Right renal cortex interstitium (tissue), 3 donors: ENCODE measurements at regions not wholly inside any gene's neighbourhood (a gene's known extent, or its start where the extent isn't known, plus 50 kb on each side); places are given as distances from the start of the nearest gene placed in this dataset.

ENCODE experiments used
- DNase-seq, 3 donors: peaks; one replicate each; pipeline ENCODE4 v3.0.0-alpha.2; 2013; ENCODE audit warnings: low read depth in 3 of 3, low spot score in 2 of 3

DNA sequence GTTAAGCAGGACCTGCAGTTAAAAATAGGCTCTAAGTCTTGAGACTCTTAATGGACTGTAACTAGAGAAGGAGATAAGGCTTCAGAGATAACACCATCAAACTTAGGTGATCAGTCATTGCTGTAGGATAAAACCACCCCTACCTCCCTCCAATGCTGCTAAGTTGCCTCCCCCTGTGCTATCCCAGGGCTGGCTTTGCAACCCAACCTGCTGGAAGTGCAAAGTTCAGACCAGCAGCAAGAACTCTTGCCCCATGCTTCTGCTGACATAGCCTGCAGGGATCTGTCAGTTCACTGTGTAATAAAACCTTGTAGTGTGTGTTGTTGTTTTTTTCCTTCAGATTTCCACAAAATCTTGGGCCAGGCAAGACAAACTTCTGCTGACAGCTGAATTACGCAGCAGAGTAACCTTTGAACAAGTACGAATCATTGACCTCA, 57.4 kb upstream of the EPB41L3 start:
- no peak for DNase-seq

DNA sequence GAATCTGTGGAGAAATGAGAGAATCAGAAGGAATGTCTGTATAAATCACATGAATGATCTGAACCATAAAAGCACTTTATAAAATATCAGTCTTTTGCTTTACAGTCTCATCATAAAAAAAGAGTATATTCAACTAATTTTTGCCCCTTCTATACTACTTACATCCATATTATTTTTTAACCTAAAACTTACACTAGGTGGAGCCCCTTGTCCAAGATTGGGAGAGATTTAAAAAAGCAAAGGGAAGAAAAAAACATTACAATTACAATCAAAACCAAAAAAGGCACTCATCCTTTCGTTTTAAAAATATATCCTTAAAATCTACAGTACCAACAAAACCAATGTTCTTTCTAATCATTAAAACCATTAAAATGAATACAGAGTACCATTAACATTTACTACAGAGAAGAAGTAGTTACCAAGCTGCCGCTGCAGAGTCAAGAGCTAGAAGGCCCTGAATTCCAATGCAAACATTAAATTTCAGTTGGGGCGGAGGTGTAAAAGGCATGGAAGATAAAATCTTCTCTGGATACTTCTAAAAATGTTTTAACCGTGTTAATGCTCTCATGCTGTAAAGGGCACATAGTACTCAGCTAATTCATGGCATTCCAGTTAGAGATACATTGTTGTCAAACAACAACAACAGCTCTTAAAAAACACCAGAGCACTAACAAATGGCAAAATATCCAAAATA, 56.7 kb upstream of the EPB41L3 start:
- DNase-seq, result no peak

GRCh38 chr18:5596585-5596984, 52.8 kb upstream of the EPB41L3 start:
- no peak for DNase-seq
